Hepatocyte (in vitro differentiated cells): ENCODE measurements at regions not wholly inside any gene's neighbourhood (a gene's known extent, or its start where the extent isn't known, plus 50 kb on each side); places are given as distances from the start of the nearest gene placed in this dataset.

Experiments
- EZH2 ChIP-seq: fragments of 200-600 bp; sonication (generic); IDR thresholded peaks from 2 replicates; pipeline ENCODE4 v1.6.1; 2016; ENCODE audit warnings: antibody characterized with exemption, mild to moderate bottlenecking, borderline replicate concordance
- EZH2phosphoT487 ChIP-seq: fragments of 200-600 bp; sonication (generic); IDR thresholded peaks from one replicate; pipeline ENCODE4 v1.6.1; 2018; ENCODE audit warnings: antibody characterized with exemption, mild to moderate bottlenecking, low read depth, moderate library complexity; ENCODE audit not compliant: unreplicated experiment, severe bottlenecking
- TF ChIP-seq, protein P1 (sequence below): fragments of 200-600 bp; sonication (generic); IDR thresholded peaks from 2 replicates; pipeline ENCODE4 v1.5.1; 2016; ENCODE audit warnings: antibody characterized with exemption, mild to moderate bottlenecking; ENCODE audit not compliant: poor library complexity

DNA sequence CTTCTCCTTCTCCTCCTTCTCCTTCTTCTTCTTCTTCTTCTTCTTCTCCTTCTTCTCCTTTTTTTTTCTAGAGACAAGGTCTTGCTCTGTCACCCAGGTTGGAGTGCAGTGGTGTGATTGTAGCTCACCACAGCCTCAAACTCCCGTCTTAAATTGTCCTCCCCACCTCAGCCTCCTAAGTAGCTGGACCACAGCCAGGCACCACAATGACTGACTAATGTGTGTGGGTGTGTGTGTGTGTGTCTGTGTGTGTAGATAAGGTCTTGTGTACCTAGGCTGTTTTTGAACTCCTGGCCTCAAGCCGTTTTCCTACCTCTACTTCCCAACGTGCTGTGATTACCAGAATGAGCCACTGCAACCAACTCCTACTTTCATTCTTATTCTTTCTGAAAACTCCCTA lies 390.9 kb downstream of the ADAM29 start:
- TF ChIP-seq EZH2phosphoT487 = no peak
- TF ChIP-seq, protein P1, sequence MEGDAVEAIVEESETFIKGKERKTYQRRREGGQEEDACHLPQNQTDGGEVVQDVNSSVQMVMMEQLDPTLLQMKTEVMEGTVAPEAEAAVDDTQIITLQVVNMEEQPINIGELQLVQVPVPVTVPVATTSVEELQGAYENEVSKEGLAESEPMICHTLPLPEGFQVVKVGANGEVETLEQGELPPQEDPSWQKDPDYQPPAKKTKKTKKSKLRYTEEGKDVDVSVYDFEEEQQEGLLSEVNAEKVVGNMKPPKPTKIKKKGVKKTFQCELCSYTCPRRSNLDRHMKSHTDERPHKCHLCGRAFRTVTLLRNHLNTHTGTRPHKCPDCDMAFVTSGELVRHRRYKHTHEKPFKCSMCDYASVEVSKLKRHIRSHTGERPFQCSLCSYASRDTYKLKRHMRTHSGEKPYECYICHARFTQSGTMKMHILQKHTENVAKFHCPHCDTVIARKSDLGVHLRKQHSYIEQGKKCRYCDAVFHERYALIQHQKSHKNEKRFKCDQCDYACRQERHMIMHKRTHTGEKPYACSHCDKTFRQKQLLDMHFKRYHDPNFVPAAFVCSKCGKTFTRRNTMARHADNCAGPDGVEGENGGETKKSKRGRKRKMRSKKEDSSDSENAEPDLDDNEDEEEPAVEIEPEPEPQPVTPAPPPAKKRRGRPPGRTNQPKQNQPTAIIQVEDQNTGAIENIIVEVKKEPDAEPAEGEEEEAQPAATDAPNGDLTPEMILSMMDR = no peak
- TF ChIP-seq EZH2 = no peak
